GM12891 (cell line): ENCODE measurements at regions not wholly inside any gene's neighbourhood (a gene's known extent, or its start where the extent isn't known, plus 50 kb on each side); places are given as distances from the start of the nearest gene placed in this dataset.

Experiments
- DNase-seq: peaks from one replicate; pipeline ENCODE4 v3.0.0; 2011; ENCODE audit warnings: low spot score; ENCODE audit not compliant: insufficient read length
- FAIRE-seq: peaks from 2 replicates; lab custom pipeline; 2011; peaks lifted over from hg19 to GRCh38; lab: Jason Lieb, UNC
- PAX5 ChIP-seq: IDR thresholded peaks from 2 replicates; pipeline ENCODE4 v1.6.1; 2011; ENCODE audit warnings: low read length, moderate library complexity, mild to moderate bottlenecking; ENCODE audit not compliant: insufficient read depth, severe bottlenecking
- POLR2A ChIP-seq: IDR thresholded peaks from 2 replicates; pipeline ENCODE4 v1.6.1; 2011; ENCODE audit warnings: low read depth, low read length, control low read depth
- POLR2AphosphoS5 ChIP-seq: IDR thresholded peaks from 2 replicates; pipeline ENCODE4 v1.6.1; 2011; ENCODE audit warnings: low read depth, low read length, control low read depth
- POU2F2 ChIP-seq: IDR thresholded peaks from 2 replicates; pipeline ENCODE4 v1.6.1; 2011; ENCODE audit warnings: low read depth, mild to moderate bottlenecking, control low read depth, low read length, moderate library complexity
- SPI1 ChIP-seq: IDR thresholded peaks from 2 replicates; pipeline ENCODE4 v1.6.1; 2011; ENCODE audit warnings: low read depth, low read length, control low read depth
- TAF1 ChIP-seq: IDR thresholded peaks from 2 replicates; pipeline ENCODE4 v1.6.1; 2011; ENCODE audit warnings: low read depth, low read length, control low read depth

GRCh38 chr7:45235905-45236304 is 78.3 kb downstream of the RAMP3 start:
- no peak for FAIRE-seq
- TF ChIP-seq POLR2A (no peak), TAF1 (no peak), PAX5 (no peak), POU2F2 (no peak), SPI1 (no peak), POLR2AphosphoS5 (no peak)

DNA sequence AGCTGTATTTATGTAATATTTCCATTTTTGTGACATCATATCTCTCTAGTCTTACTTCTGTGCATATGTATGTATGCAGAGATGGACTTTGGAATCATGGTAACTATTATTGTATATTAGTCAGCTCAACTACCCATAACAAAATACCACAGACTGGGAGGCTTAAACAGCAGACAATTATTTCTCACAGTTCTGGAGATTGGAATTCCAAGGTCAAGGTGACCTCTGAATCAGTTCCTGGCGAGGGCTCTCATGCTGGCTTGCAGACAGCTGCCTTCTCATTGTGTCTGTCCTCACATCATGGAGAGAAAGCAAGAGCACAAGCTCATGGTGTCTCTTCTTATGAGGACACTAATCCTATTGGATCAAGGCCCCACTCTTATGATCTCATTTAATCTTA is 79.1 kb downstream of the RAMP3 start:
- TF ChIP-seq SPI1 = no peak
- TF ChIP-seq POLR2AphosphoS5 = no peak
- TF ChIP-seq TAF1 = no peak
- no peak for TF ChIP-seq PAX5
- TF ChIP-seq POLR2A = no peak
- no peak for TF ChIP-seq POU2F2
- no peak for FAIRE-seq
- no peak for DNase-seq

More at GRCh38 chr7:45235905-45236304, 78.3 kb downstream of the RAMP3 start:
- no peak for DNase-seq

DNA sequence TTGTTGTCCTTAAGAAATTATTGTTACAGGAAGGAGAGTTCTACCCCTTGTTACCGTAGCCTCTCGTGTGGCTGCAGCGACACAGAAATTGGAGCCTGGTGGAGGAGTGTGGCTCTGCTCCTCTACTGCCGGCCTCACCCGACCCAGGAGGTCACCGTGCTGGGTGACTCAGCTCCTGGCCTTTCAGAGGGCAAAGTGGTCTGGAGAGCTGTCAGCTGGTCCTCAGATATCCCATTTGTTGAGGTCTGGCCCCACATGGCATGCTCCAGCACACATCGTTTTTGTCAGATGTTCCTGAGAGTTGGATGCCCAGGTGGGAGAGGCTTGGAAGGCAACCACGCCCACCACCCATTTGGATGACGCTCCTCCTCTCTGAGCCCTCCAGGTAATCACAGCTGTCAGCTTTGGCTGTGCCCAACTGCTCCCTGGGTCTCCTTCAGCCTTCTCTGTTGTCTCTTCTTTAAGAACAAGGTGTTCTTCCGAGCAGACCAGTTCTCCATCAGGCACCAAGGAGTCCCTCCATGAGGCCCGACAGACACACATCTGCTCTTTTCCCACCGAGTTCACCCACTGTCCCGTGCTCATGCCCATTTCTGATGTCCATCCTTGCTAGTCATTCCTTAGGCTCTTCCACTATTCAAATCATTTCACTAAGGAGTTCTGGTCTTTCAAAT is 80.3 kb downstream of the RAMP3 start:
- no peak for TF ChIP-seq PAX5
- no peak for DNase-seq
- FAIRE-seq = no peak

- FAIRE-seq (no peak), DNase-seq (no peak)
- no peak for TF ChIP-seq SPI1
- no peak for TF ChIP-seq PAX5
- no peak for TF ChIP-seq POLR2AphosphoS5
- TF ChIP-seq POLR2A = no peak
- no peak for TF ChIP-seq TAF1
- TF ChIP-seq POU2F2 = no peak
These were observed 81.2 kb downstream of the RAMP3 start for GRCh38 chr7:45238806-45239205.

DNA sequence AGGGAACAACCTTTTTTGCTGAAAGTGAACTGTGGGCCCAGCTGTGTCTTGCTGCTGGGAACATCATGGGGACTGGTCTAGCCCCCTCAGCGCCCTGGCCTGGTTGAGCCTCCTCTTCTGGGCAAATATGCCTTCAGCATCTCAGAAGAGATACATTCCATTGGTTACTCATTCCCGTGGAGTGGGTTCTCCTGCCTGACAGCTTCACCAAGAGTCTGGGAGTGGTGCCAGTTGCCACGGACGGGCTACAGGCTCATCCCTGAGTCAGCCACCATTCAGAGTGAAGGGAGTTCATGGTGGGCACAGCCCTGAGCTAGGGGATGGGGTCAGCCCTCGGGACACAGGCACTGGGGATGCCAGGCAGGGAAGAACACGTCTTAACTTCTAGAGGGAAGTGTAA is 81.9 kb downstream of the RAMP3 start:
- no peak for FAIRE-seq
- TF ChIP-seq POLR2A (no peak), POLR2AphosphoS5 (no peak), PAX5 (no peak), TAF1 (no peak), POU2F2 (no peak), SPI1 (no peak)
- no peak for DNase-seq

- DNase-seq (no peak), FAIRE-seq (no peak)
- TF ChIP-seq POU2F2 (no peak), POLR2A (no peak), SPI1 (no peak), PAX5 (no peak), POLR2AphosphoS5 (no peak), TAF1 (no peak)
These were observed 82.7 kb downstream of the RAMP3 start for GRCh38 chr7:45240273-45240771.

GRCh38 chr7:45240926-45241325 is 83.3 kb downstream of the RAMP3 start:
- no peak for TF ChIP-seq SPI1
- no peak for TF ChIP-seq TAF1
- TF ChIP-seq POLR2AphosphoS5 = no peak
- no peak for TF ChIP-seq POLR2A
- no peak for TF ChIP-seq POU2F2
- TF ChIP-seq PAX5 = no peak
- no peak for DNase-seq
- no peak for FAIRE-seq

- no peak for FAIRE-seq
- DNase-seq = no peak
- TF ChIP-seq SPI1 (no peak), PAX5 (no peak), POLR2A (no peak), POU2F2 (no peak), POLR2AphosphoS5 (no peak), TAF1 (no peak)
These were observed 83.9 kb downstream of the RAMP3 start for GRCh38 chr7:45241339-45242109.

GRCh38 chr7:45242261-45242660 is 84.7 kb downstream of the RAMP3 start:
- TF ChIP-seq POLR2AphosphoS5 (no peak), SPI1 (no peak), TAF1 (no peak), PAX5 (no peak), POLR2A (no peak), POU2F2 (no peak)
- no peak for FAIRE-seq
- no peak for DNase-seq
